Astrocyte (in vitro differentiated cells and primary cell): ENCODE measurements at regions not wholly inside any gene's neighbourhood (a gene's known extent, or its start where the extent isn't known, plus 50 kb on each side); places are given as distances from the start of the nearest gene placed in this dataset.

ENCODE experiments used
- DNase-seq: peaks from one replicate; pipeline ENCODE4 v3.0.0-alpha.2; 2010; ENCODE audit warnings: low read depth
- FAIRE-seq: peaks from 2 replicates; lab custom pipeline; 2011; peaks lifted over from hg19 to GRCh38; lab: Jason Lieb, UNC
- H2AFZ ChIP-seq: 2 replicates; pipeline ENCODE4 v1.6.0; 2012; ENCODE audit warnings: low read depth, low read length, inconsistent platforms
- H3K27ac ChIP-seq: 2 replicates; pipeline ENCODE4 v1.5.1; 2011; ENCODE audit warnings: low read depth, low read length, inconsistent platforms
- H3K27me3 ChIP-seq: 2 replicates; pipeline ENCODE4 v1.6.0; 2011; ENCODE audit warnings: low read length, inconsistent platforms; ENCODE audit not compliant: insufficient read depth
- H3K36me3 ChIP-seq: 2 replicates; pipeline ENCODE4 v1.5.1; 2011; ENCODE audit warnings: low read length, inconsistent platforms; ENCODE audit not compliant: insufficient read depth
- H3K4me1 ChIP-seq: 2 replicates; pipeline ENCODE4 v1.5.1; 2011; ENCODE audit warnings: low read length, inconsistent platforms; ENCODE audit not compliant: insufficient read depth
- H3K4me2 ChIP-seq: 2 replicates; pipeline ENCODE4 v1.6.0; 2012; ENCODE audit warnings: low read length, inconsistent platforms
- H3K4me3 ChIP-seq: 2 replicates; pipeline ENCODE4 v1.5.1; 2011; ENCODE audit warnings: low read depth, mild to moderate bottlenecking, low read length, inconsistent platforms; ENCODE audit not compliant: insufficient read depth
- H3K79me2 ChIP-seq: 2 replicates; pipeline ENCODE4 v1.6.0; 2012; ENCODE audit warnings: mild to moderate bottlenecking, low read length, inconsistent platforms; ENCODE audit not compliant: insufficient read depth
- H3K9ac ChIP-seq: 2 replicates; pipeline ENCODE4 v1.6.0; 2012; ENCODE audit warnings: mild to moderate bottlenecking, low read length, inconsistent platforms
- H3K9me3 ChIP-seq: 2 replicates; pipeline ENCODE4 v1.5.1; 2012; ENCODE audit warnings: low read depth, mild to moderate bottlenecking, low read length, inconsistent platforms; ENCODE audit not compliant: insufficient read depth
- H4K20me1 ChIP-seq: 2 replicates; pipeline ENCODE4 v1.6.0; 2012; ENCODE audit warnings: low read length, inconsistent platforms; ENCODE audit not compliant: insufficient read depth
- H3K27ac Mint-ChIP-seq: one replicate; pipeline ENCODE4 v1.8.0; 2021; ENCODE audit warnings: mild to moderate bottlenecking, mixed read lengths; ENCODE audit not compliant: unreplicated experiment
- H3K27me3 Mint-ChIP-seq: one replicate; pipeline ENCODE4 v1.8.0; 2021; ENCODE audit warnings: low read depth, mixed read lengths; ENCODE audit not compliant: unreplicated experiment
- H3K36me3 Mint-ChIP-seq: one replicate; pipeline ENCODE4 v1.8.0; 2021; ENCODE audit warnings: low read depth, mixed read lengths; ENCODE audit not compliant: unreplicated experiment
- H3K4me1 Mint-ChIP-seq: one replicate; pipeline ENCODE4 v1.8.0; 2021; ENCODE audit warnings: low read depth, mixed read lengths; ENCODE audit not compliant: unreplicated experiment
- H3K4me3 Mint-ChIP-seq: one replicate; pipeline ENCODE4 v1.8.0; 2021; ENCODE audit warnings: mild to moderate bottlenecking, moderate library complexity, mixed read lengths; ENCODE audit not compliant: unreplicated experiment
- H3K9me3 Mint-ChIP-seq: one replicate; pipeline ENCODE4 v1.8.0; 2021; ENCODE audit warnings: mild to moderate bottlenecking, mixed read lengths; ENCODE audit not compliant: unreplicated experiment
- EZH2 ChIP-seq: IDR thresholded peaks from 2 replicates; pipeline ENCODE4 v1.6.1; 2012; ENCODE audit warnings: mild to moderate bottlenecking, low read length, inconsistent platforms; ENCODE audit not compliant: insufficient read depth
- TF ChIP-seq, protein P1 (sequence below): IDR thresholded peaks from 2 replicates; pipeline ENCODE4 v1.5.1; 2011; ENCODE audit warnings: low read depth, mild to moderate bottlenecking, inconsistent platforms, low read length, moderate library complexity; ENCODE audit not compliant: insufficient read depth

DNA sequence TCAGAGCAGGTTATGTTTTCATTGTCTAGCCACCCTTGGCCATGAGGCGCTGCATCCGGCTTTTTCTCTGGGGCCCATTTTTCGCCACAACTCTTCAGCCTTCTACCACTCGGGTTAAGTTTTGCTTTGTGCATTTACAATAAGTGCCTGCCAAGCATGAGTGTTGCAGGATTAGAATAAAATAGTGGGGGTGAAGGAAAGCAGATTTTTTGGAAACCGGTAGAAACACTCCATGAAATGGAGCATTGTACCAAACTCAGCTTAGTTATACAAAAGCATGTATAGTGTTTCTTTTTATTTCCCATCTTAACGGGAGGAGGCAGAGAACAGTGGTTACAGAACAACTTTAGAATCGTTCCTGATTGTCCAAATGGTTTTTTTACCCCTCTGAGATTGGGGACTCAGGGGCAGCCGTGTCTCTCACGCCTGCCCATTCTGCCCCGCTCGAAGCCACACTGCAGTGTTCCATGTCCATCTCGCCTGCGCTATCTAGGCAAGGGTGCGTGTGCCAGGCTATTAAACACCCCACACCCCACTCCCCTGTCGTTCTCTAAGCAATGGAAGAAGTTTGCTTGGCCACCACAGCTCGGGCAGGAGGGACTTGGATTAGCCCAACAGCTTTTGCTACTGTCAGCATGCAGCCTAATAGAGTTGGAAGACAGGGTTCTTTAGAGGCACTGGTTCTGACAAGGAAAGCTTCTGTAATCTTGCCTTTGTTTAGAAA lies 268.8 kb upstream of the WWC1 start:
- TF ChIP-seq, protein P1, sequence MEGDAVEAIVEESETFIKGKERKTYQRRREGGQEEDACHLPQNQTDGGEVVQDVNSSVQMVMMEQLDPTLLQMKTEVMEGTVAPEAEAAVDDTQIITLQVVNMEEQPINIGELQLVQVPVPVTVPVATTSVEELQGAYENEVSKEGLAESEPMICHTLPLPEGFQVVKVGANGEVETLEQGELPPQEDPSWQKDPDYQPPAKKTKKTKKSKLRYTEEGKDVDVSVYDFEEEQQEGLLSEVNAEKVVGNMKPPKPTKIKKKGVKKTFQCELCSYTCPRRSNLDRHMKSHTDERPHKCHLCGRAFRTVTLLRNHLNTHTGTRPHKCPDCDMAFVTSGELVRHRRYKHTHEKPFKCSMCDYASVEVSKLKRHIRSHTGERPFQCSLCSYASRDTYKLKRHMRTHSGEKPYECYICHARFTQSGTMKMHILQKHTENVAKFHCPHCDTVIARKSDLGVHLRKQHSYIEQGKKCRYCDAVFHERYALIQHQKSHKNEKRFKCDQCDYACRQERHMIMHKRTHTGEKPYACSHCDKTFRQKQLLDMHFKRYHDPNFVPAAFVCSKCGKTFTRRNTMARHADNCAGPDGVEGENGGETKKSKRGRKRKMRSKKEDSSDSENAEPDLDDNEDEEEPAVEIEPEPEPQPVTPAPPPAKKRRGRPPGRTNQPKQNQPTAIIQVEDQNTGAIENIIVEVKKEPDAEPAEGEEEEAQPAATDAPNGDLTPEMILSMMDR = no peak
- no peak for TF ChIP-seq EZH2
- FAIRE-seq (no peak), DNase-seq (no peak)
- Histone ChIP-seq H3K4me2 (no peak overlapping the region), H4K20me1 (no peaks in the 10 kb centered on the region), H3K9ac (no peak overlapping the region), H3K36me3 (no peaks in the 10 kb centered on the region), H3K9me3 (no peaks in the 10 kb centered on the region), H2AFZ (no peak overlapping the region), H3K27ac (no peak overlapping the region), H3K79me2 (no peaks in the 10 kb centered on the region), H3K4me1 (no peaks in the 10 kb centered on the region), H3K27me3 (no peaks in the 10 kb centered on the region), H3K4me3 (no peak overlapping the region)
- H3K4me1 Mint-ChIP-seq = peaks cover 10% of the 10 kb centered on the region
- H3K9me3 Mint-ChIP-seq = no peaks in the 10 kb centered on the region
- H3K27me3 Mint-ChIP-seq = no peaks in the 10 kb centered on the region
- no peak overlapping the region for H3K4me3 Mint-ChIP-seq
- peak overlapping the region; percentile 43 for H3K27ac Mint-ChIP-seq
- peaks cover 15% of the 10 kb centered on the region for H3K36me3 Mint-ChIP-seq

DNA sequence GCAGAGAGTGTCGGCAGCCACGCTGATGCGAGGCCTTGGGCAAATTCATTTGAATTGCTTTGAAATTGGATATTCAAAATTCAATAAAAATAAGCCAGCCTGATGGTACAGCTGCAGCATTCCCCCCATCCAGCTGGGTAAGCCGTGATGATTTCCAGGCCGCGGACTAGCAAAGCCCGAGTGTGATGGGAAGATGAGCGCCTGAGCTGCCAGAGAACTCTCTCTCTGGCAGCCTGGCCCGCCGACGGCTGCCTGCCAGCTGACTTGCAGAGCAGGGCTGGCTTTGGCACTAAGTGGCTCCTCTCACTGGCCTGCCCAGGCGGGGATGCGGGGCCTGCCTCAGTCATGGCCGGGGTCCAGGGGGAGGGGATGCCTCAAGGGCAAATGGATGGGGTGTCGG lies 268.3 kb upstream of the WWC1 start:
- Histone ChIP-seq H3K9me3 (no peaks in the 10 kb centered on the region), H3K4me1 (no peaks in the 10 kb centered on the region), H3K4me2 (no peak overlapping the region), H4K20me1 (no peaks in the 10 kb centered on the region), H2AFZ (no peak overlapping the region), H3K4me3 (no peak overlapping the region), H3K79me2 (no peaks in the 10 kb centered on the region), H3K9ac (no peak overlapping the region), H3K36me3 (no peaks in the 10 kb centered on the region), H3K27me3 (no peaks in the 10 kb centered on the region), H3K27ac (no peak overlapping the region)
- no peaks in the 10 kb centered on the region for H3K9me3 Mint-ChIP-seq
- no peak overlapping the region for H3K4me3 Mint-ChIP-seq
- TF ChIP-seq, protein P1 = no peak
- no peak for TF ChIP-seq EZH2
- H3K27me3 Mint-ChIP-seq = no peaks in the 10 kb centered on the region
- DNase-seq (no peak), FAIRE-seq (no peak)
- H3K4me1 Mint-ChIP-seq = peaks cover 6% of the 10 kb centered on the region
- H3K27ac Mint-ChIP-seq = no peak overlapping the region
- H3K36me3 Mint-ChIP-seq = peaks cover 11% of the 10 kb centered on the region

DNA sequence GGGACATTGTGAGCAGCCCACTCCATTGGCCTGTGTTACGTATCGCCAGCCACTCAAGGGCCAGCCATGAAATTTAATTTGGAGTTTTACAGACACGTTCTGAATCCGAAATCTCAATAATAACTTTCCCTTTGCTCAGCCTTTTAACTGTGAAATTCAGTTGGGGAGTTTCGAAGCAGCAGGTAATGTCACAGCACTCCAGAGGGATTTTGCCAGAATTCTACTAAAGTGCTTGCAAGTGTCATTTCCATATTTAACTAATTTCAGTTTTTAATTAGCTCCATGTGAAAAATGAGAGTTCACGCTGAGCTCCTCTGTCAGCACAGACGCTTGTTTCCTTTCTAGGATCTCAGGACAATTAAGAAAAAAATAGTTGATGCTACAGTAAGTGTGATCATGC lies 267.1 kb upstream of the WWC1 start:
- H3K9me3 ChIP-seq = no peaks in the 10 kb centered on the region
- no peak for FAIRE-seq

More for the DNA sequence above, 267.1 kb upstream of the WWC1 start:
- Histone ChIP-seq H3K27ac (no peak overlapping the region), H3K36me3 (no peaks in the 10 kb centered on the region), H3K4me3 (no peak overlapping the region), H4K20me1 (no peaks in the 10 kb centered on the region), H3K4me1 (no peaks in the 10 kb centered on the region), H3K9ac (no peak overlapping the region), H3K4me2 (no peak overlapping the region), H2AFZ (no peak overlapping the region), H3K79me2 (no peaks in the 10 kb centered on the region), H3K27me3 (no peaks in the 10 kb centered on the region)
- no peaks in the 10 kb centered on the region for H3K27me3 Mint-ChIP-seq
- no peak overlapping the region for H3K27ac Mint-ChIP-seq
- DNase-seq = no peak
- no peaks in the 10 kb centered on the region for H3K4me1 Mint-ChIP-seq
- no peaks in the 10 kb centered on the region for H3K9me3 Mint-ChIP-seq
- H3K36me3 Mint-ChIP-seq = peaks cover 8% of the 10 kb centered on the region
- TF ChIP-seq EZH2 = no peak
- TF ChIP-seq, protein P1 = no peak
- H3K4me3 Mint-ChIP-seq = no peak overlapping the region
